ENCODE measurements at regions not wholly inside any gene's neighbourhood (a gene's known extent, or its start where the extent isn't known, plus 50 kb on each side); places are given as distances from the start of the nearest gene placed in this dataset.

DNA sequence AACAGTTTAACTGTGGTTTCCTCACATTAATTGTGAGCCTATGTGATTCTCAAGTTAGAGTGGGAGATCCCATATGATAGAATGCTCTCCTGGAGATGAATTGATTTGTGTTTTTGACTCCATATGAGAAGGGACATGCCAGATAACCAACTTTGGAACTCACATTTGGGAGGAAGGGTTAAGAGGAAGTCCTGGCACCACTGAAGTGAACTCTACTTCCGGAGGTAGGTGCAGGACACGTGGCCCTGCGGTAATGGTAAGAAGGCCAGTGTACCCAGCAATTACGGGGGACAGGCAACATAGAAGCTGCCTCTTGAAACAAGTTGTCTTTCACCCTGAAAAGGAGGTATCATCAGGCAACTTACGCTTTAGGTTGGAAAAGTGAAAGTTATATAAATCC lies 146.6 kb upstream of the RFX3 start:
- no peak overlapping the region for H2AFZ ChIP-seq (ENCODE audit: low read length)
- no peak overlapping the region for H3K23ac ChIP-seq (ENCODE audit: insufficient read length, low read depth, low read length)
- H3K14ac ChIP-seq (ENCODE audit: insufficient read depth, low read length), result no peak overlapping the region
- no peak overlapping the region for H2BK12ac ChIP-seq (ENCODE audit: insufficient read length, low read depth, low read length)
- no peaks in the 10 kb centered on the region for H3K4me1 ChIP-seq (ENCODE audit: insufficient read depth, low read length)
- H3K27ac ChIP-seq (ENCODE audit: insufficient read length, low read depth, low read length), result no peak overlapping the region
- no peak overlapping the region for H2AK5ac ChIP-seq (ENCODE audit: insufficient read length, low read length)
- no peak overlapping the region for H2BK5ac ChIP-seq (ENCODE audit: insufficient read length, low read length)
- no peaks in the 10 kb centered on the region for H4K20me1 ChIP-seq (ENCODE audit: control insufficient read depth, insufficient read depth, insufficient read length)
- no peak overlapping the region for H2BK120ac ChIP-seq (ENCODE audit: low read depth, low read length, poor library complexity, severe bottlenecking)
- H4K91ac ChIP-seq (ENCODE audit: insufficient read length, low read depth, low read length), result no peak overlapping the region
- no peaks in the 10 kb centered on the region for H3K23me2 ChIP-seq (ENCODE audit: insufficient read length, low read depth, low read length, poor library complexity, severe bottlenecking)
- H3K4ac ChIP-seq (ENCODE audit: low read depth, low read length), result no peak overlapping the region
- H3K4me1 Mint-ChIP-seq, result no peaks in the 10 kb centered on the region
- no CpG with 5 or more reads among the region's 5 CpGs for WGBS (ENCODE audit: extremely low coverage, insufficient read length, low lambda C conversion rate)
- no peak overlapping the region for H3T11ph ChIP-seq (ENCODE audit: low read length)
- H3K27ac Mint-ChIP-seq, result no peak overlapping the region
- H2BK20ac ChIP-seq (ENCODE audit: low read depth, low read length, poor library complexity, severe bottlenecking), result no peak overlapping the region
- no peaks in the 10 kb centered on the region for H3K9me3 ChIP-seq (ENCODE audit: control insufficient read depth, low read depth, low read length)
- DNase-seq, result no peak
- no peaks in the 10 kb centered on the region for H3K9me3 Mint-ChIP-seq
- TF ChIP-seq, protein P1, sequence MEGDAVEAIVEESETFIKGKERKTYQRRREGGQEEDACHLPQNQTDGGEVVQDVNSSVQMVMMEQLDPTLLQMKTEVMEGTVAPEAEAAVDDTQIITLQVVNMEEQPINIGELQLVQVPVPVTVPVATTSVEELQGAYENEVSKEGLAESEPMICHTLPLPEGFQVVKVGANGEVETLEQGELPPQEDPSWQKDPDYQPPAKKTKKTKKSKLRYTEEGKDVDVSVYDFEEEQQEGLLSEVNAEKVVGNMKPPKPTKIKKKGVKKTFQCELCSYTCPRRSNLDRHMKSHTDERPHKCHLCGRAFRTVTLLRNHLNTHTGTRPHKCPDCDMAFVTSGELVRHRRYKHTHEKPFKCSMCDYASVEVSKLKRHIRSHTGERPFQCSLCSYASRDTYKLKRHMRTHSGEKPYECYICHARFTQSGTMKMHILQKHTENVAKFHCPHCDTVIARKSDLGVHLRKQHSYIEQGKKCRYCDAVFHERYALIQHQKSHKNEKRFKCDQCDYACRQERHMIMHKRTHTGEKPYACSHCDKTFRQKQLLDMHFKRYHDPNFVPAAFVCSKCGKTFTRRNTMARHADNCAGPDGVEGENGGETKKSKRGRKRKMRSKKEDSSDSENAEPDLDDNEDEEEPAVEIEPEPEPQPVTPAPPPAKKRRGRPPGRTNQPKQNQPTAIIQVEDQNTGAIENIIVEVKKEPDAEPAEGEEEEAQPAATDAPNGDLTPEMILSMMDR (conservative IDR thresholded peaks at IDR 0.05), result no peak
- H4K5ac ChIP-seq (ENCODE audit: insufficient read length, low read depth, low read length), result no peak overlapping the region
- no peak overlapping the region for H3K4me2 ChIP-seq (ENCODE audit: insufficient read depth, insufficient read length, low read length)
- no peaks in the 10 kb centered on the region for H3K27me3 Mint-ChIP-seq (ENCODE audit: low read depth)
- H3K36me3 Mint-ChIP-seq (ENCODE audit: insufficient read depth in 1 of 3, low read depth in 3 of 3), result no peaks in the 10 kb centered on the region
- H3K56ac ChIP-seq (ENCODE audit: insufficient read length, low read depth, low read length), result no peak overlapping the region
- H2BK15ac ChIP-seq (ENCODE audit: low read depth, low read length), result no peak overlapping the region
- no peak overlapping the region for H3K4me3 Mint-ChIP-seq
- no peaks in the 10 kb centered on the region for H3K79me1 ChIP-seq (ENCODE audit: insufficient read depth, low read depth, low read length, poor library complexity, severe bottlenecking)
- no peaks in the 10 kb centered on the region for H3K27me3 ChIP-seq (ENCODE audit: insufficient read depth, low read length)
- H3K9ac ChIP-seq (ENCODE audit: extremely low read depth, insufficient read length, low read length), result no peak overlapping the region
- H3K79me2 ChIP-seq (ENCODE audit: insufficient read depth, low read length), result no peaks in the 10 kb centered on the region
- H3K18ac ChIP-seq (ENCODE audit: insufficient read length, low read depth, low read length), result no peak overlapping the region
- no peak overlapping the region for H4K8ac ChIP-seq (replicated peaks; ENCODE audit: insufficient read length, low read depth, low read length)

Measured in H9 (cell line).